Neural progenitor cell (in vitro differentiated cells): ENCODE measurements at regions not wholly inside any gene's neighbourhood (a gene's known extent, or its start where the extent isn't known, plus 50 kb on each side); places are given as distances from the start of the nearest gene placed in this dataset.
"Not testable (repeated sequence)": the region's sequence is repeated elsewhere in the genome, so short reads cannot be mapped to it uniquely, and the experiment has no call there.

Source experiments
- DNase-seq: peaks from one replicate; pipeline ENCODE4 v3.0.0-alpha.2; 2016; ENCODE audit warnings: low spot score
- H2AFZ ChIP-seq: fragments of 200-600 bp; sonication (generic); replicated peaks from 2 replicates; pipeline ENCODE4 v1.6.1; 2016; ENCODE audit warnings: antibody characterized with exemption
- H3F3A ChIP-seq: fragments of 200-600 bp; sonication (generic); 2 replicates; pipeline ENCODE4 v1.6.1; 2016; ENCODE audit warnings: antibody characterized with exemption, low read depth
- H3K27ac ChIP-seq: fragments of 200-600 bp; sonication (generic); 2 replicates; pipeline ENCODE4 v1.5.1; 2016; ENCODE audit warnings: mild to moderate bottlenecking
- H3K27me3 ChIP-seq: fragments of 200-600 bp; sonication (generic); 2 replicates; pipeline ENCODE4 v1.6.1; 2016; ENCODE audit warnings: mild to moderate bottlenecking, moderate library complexity
- H3K36me3 ChIP-seq: fragments of 200-600 bp; sonication (generic); 2 replicates; pipeline ENCODE4 v1.5.1; 2016
- H3K4me1 ChIP-seq: fragments of 200-600 bp; sonication (generic); 2 replicates; pipeline ENCODE4 v1.6.1; 2016; ENCODE audit warnings: mixed run types
- H3K4me2 ChIP-seq: fragments of 200-600 bp; sonication (generic); 2 replicates; pipeline ENCODE4 v1.6.1; 2016
- H3K4me3 ChIP-seq: fragments of 200-600 bp; sonication (generic); 2 replicates; pipeline ENCODE4 v1.5.1; 2016
- H3K79me2 ChIP-seq: fragments of 200-600 bp; sonication (generic); 2 replicates; pipeline ENCODE4 v1.6.1; 2016; ENCODE audit warnings: low read depth
- H3K9ac ChIP-seq: fragments of 200-600 bp; sonication (generic); 2 replicates; pipeline ENCODE4 v1.6.1; 2016
- H3K9me3 ChIP-seq: fragments of 200-600 bp; sonication (generic); 2 replicates; pipeline ENCODE4 v1.5.1; 2016; ENCODE audit warnings: low read depth
- H4K20me1 ChIP-seq: fragments of 200-600 bp; sonication (generic); 2 replicates; pipeline ENCODE4 v1.6.1; 2016; ENCODE audit warnings: low read depth
- H3K27ac Mint-ChIP-seq: 3 replicates; pipeline ENCODE4 v1.8.0; 2021; ENCODE audit warnings: mixed read lengths
- H3K27me3 Mint-ChIP-seq: 2 replicates; pipeline ENCODE4 v1.8.0; 2022; ENCODE audit warnings: low read depth, mild to moderate bottlenecking, inconsistent platforms, moderate library complexity, mixed read lengths; ENCODE audit not compliant: insufficient read depth
- H3K36me3 Mint-ChIP-seq: 3 replicates; pipeline ENCODE4 v1.8.0; 2021; ENCODE audit warnings: mixed read lengths
- H3K4me1 Mint-ChIP-seq: 3 replicates; pipeline ENCODE4 v1.8.0; 2021; ENCODE audit warnings: mixed read lengths
- H3K4me3 Mint-ChIP-seq: 3 replicates; pipeline ENCODE4 v1.8.0; 2021; ENCODE audit warnings: mild to moderate bottlenecking, moderate library complexity, mixed read lengths
- H3K9me3 Mint-ChIP-seq: 3 replicates; pipeline ENCODE4 v1.8.0; 2020; ENCODE audit warnings: mixed read lengths
- CTCF ChIP-seq: fragments of 200-600 bp; sonication (generic); IDR thresholded peaks from 2 replicates; pipeline ENCODE4 v1.5.1; 2017; ENCODE audit warnings: antibody characterized with exemption, mild to moderate bottlenecking
- EZH2 ChIP-seq: fragments of 200-600 bp; sonication (generic); IDR thresholded peaks from 2 replicates; pipeline ENCODE4 v1.6.1; 2017; ENCODE audit warnings: antibody characterized with exemption, mild to moderate bottlenecking, moderate library complexity
- EZH2phosphoT487 ChIP-seq: fragments of 200-600 bp; sonication (generic); IDR thresholded peaks from 2 replicates; pipeline ENCODE4 v1.6.1; 2017; ENCODE audit warnings: antibody characterized with exemption

- no peak overlapping the region for H3K4me3 Mint-ChIP-seq
- H3K4me3 ChIP-seq = no peak overlapping the region
- no peak overlapping the region for H3K27ac Mint-ChIP-seq
- H3K4me1 Mint-ChIP-seq = no peaks in the 10 kb centered on the region
- peaks cover 31% of the 10 kb centered on the region for H3K4me1 ChIP-seq
- no peak overlapping the region for H3K9ac ChIP-seq
- no peak overlapping the region for H3K27ac ChIP-seq
- no peaks in the 10 kb centered on the region for H3K9me3 ChIP-seq
- H3K36me3 Mint-ChIP-seq = peaks cover 15% of the 10 kb centered on the region
- H4K20me1 ChIP-seq = no peaks in the 10 kb centered on the region
- H3K36me3 ChIP-seq = no peaks in the 10 kb centered on the region
- no peak for TF ChIP-seq CTCF
- no peak for TF ChIP-seq EZH2phosphoT487
- TF ChIP-seq EZH2 = no peak
- peak overlapping the region; percentile 29 for H2AFZ ChIP-seq
- no peak overlapping the region for H3K4me2 ChIP-seq
- no peak for DNase-seq
- no peaks in the 10 kb centered on the region for H3K27me3 ChIP-seq
- H3K79me2 ChIP-seq = no peaks in the 10 kb centered on the region
- peaks cover 3% of the 10 kb centered on the region for H3K27me3 Mint-ChIP-seq
- peaks cover 26% of the 10 kb centered on the region for H3K9me3 Mint-ChIP-seq
- peaks cover 32% of the 10 kb centered on the region for H3F3A ChIP-seq
Observed at GRCh38 chr6:112525749-112526148, 178.6 kb downstream of the RFPL4B start.

GRCh38 chr6:112526594-112526993 lies 179.5 kb downstream of the RFPL4B start:
- DNase-seq = peak; percentile 5

GRCh38 chr6:112528306-112528705 lies 181.2 kb downstream of the RFPL4B start:
- H3K9me3 ChIP-seq, H3K27ac Mint-ChIP-seq, H3K27me3 ChIP-seq, H3K4me3 ChIP-seq, H3K9ac ChIP-seq, H2AFZ ChIP-seq, H4K20me1 ChIP-seq, H3K27me3 Mint-ChIP-seq, DNase-seq, H3K27ac ChIP-seq, H3K4me2 ChIP-seq, H3K4me1 Mint-ChIP-seq, H3K79me2 ChIP-seq, H3K4me3 Mint-ChIP-seq, H3K36me3 ChIP-seq: not testable (repeated sequence)
- Mint-ChIP-seq H3K9me3 (peaks cover 16% of the 10 kb centered on the region), H3K36me3 (peaks cover 11% of the 10 kb centered on the region)
- Histone ChIP-seq H3F3A (peaks cover 31% of the 10 kb centered on the region), H3K4me1 (peaks cover 27% of the 10 kb centered on the region)

More at GRCh38 chr6:112526594-112526993, 179.5 kb downstream of the RFPL4B start:
- H3K79me2 ChIP-seq = no peaks in the 10 kb centered on the region
- TF ChIP-seq EZH2phosphoT487 (no peak), CTCF (no peak), EZH2 (no peak)
- peaks cover 3% of the 10 kb centered on the region for H3K27me3 Mint-ChIP-seq
- peaks cover 15% of the 10 kb centered on the region for H3K36me3 Mint-ChIP-seq
- H3K27me3 ChIP-seq = no peaks in the 10 kb centered on the region
- H2AFZ ChIP-seq = peak overlapping the region; percentile 29
- no peak overlapping the region for H3K9ac ChIP-seq
- H3K4me3 ChIP-seq = no peak overlapping the region
- H3K4me2 ChIP-seq = no peak overlapping the region
- peak overlapping the region; percentile 69 for H3K27ac Mint-ChIP-seq
- no peaks in the 10 kb centered on the region for H4K20me1 ChIP-seq
- no peaks in the 10 kb centered on the region for H3K4me1 Mint-ChIP-seq
- H3K36me3 ChIP-seq = no peaks in the 10 kb centered on the region
- H3K27ac ChIP-seq = no peak overlapping the region
- H3K4me3 Mint-ChIP-seq = no peak overlapping the region
- peaks cover 31% of the 10 kb centered on the region for H3K4me1 ChIP-seq
- H3F3A ChIP-seq = peaks cover 32% of the 10 kb centered on the region
- no peaks in the 10 kb centered on the region for H3K9me3 ChIP-seq
- peaks cover 21% of the 10 kb centered on the region for H3K9me3 Mint-ChIP-seq

GRCh38 chr6:112535816-112536215 lies 188.7 kb downstream of the RFPL4B start:
- H3F3A ChIP-seq = no peaks in the 10 kb centered on the region
- Mint-ChIP-seq H3K9me3 (peaks cover 22% of the 10 kb centered on the region), H3K4me3 (no peak overlapping the region), H3K36me3 (peaks cover 3% of the 10 kb centered on the region), H3K27me3 (peaks cover 6% of the 10 kb centered on the region), H3K27ac (no peak overlapping the region), H3K4me1 (no peaks in the 10 kb centered on the region)
- no peaks in the 10 kb centered on the region for H3K4me1 ChIP-seq
- H3K4me2 ChIP-seq = no peak overlapping the region
- no peak overlapping the region for H3K27ac ChIP-seq
- no peak overlapping the region for H2AFZ ChIP-seq
- no peaks in the 10 kb centered on the region for H3K79me2 ChIP-seq
- H3K36me3 ChIP-seq = no peaks in the 10 kb centered on the region
- no peaks in the 10 kb centered on the region for H4K20me1 ChIP-seq
- H3K27me3 ChIP-seq = no peaks in the 10 kb centered on the region
- H3K4me3 ChIP-seq = no peak overlapping the region
- peaks cover 6% of the 10 kb centered on the region for H3K9me3 ChIP-seq
- DNase-seq = no peak
- TF ChIP-seq EZH2phosphoT487 (no peak), CTCF (no peak), EZH2 (no peak)
- H3K9ac ChIP-seq = no peak overlapping the region
